K562 (cell line): ENCODE measurements at regions not wholly inside any gene's neighbourhood (a gene's known extent, or its start where the extent isn't known, plus 50 kb on each side); places are given as distances from the start of the nearest gene placed in this dataset.

Source experiments
- ATAC-seq: fragments of 200-7000 bp; cut with Tn5 transposase; 3 replicates; pipeline ENCODE4 v1.9.1; 2020; ENCODE audit warnings: moderate library complexity
- BruUV-seq: library from RNA; stranded (reverse); fragments of 400-500 nt; replicated peaks from 2 replicates; lab custom pipeline; 2021; lab: Mats Ljungman, UMichigan
- CTCF ChIA-PET: fragments of 300-600 bp; formaldehyde crosslinking; extraction: SDS; loops from one replicate; lab custom pipeline; 2021; ENCODE audit warnings: low intra/inter-chr PET ratio; lab: Yijun Ruan, JAX
- POLR2A ChIA-PET: fragments of 300-600, 350-650 bp; sonication (Branson Sonifier 250); formaldehyde crosslinking; extraction: SDS; loops from one replicate; lab custom pipeline; 2021; ENCODE audit warnings: antibody characterized with exemption, inconsistent platforms; lab: Yijun Ruan, JAX
- DNase-seq, 4 experiments: peaks; one replicate each; pipeline versions ENCODE4 v3.0.0 to v3.0.0-alpha.2; 2011 to 2018; ENCODE audit warnings: low spot score in 3 of 4, mixed read lengths in 3 of 4; ENCODE audit errors: extremely low read depth in 1 of 4
- FAIRE-seq: peaks from 2 replicates; lab custom pipeline; 2011; peaks lifted over from hg19 to GRCh38; lab: Jason Lieb, UNC
- H2AFZ ChIP-seq: 2 replicates; pipeline ENCODE4 v1.6.0; 2011; ENCODE audit warnings: low read depth, low read length, control low read depth, inconsistent platforms
- H3K27ac ChIP-seq: fragments of 200-600 bp; 3 replicates; pipeline ENCODE4 v1.8.0; 2011; ENCODE audit warnings: low read depth, mild to moderate bottlenecking, control low read depth, inconsistent platforms, low read length, moderate library complexity, mixed read lengths; ENCODE audit errors: extremely low read depth
- H3K27me3 ChIP-seq, 2 experiments: fragments of 300-600 bp in 1 of 2; 2 replicates in 1 of 2; 3 replicates in 1 of 2; pipeline versions ENCODE4 v1.6.0 to v1.8.0; 2011; ENCODE audit warnings: inconsistent platforms in 2 of 2, low read length in 2 of 2, mild to moderate bottlenecking in 1 of 2, mixed read lengths in 1 of 2, moderate library complexity in 1 of 2; ENCODE audit not compliant: control insufficient read depth in 2 of 2, insufficient read depth in 2 of 2
- H3K36me3 ChIP-seq: fragments of 300-600 bp; 3 replicates; pipeline ENCODE4 v1.8.0; 2011; ENCODE audit warnings: mild to moderate bottlenecking, low read length, inconsistent platforms; ENCODE audit not compliant: control insufficient read depth, insufficient read depth
- H3K4me1 ChIP-seq, 2 experiments: fragments of 200-600 bp in 1 of 2; replicated peaks in 1 of 2; 2 replicates in 1 of 2; 3 replicates in 1 of 2; pipeline versions ENCODE4 v1.5.1 to v1.8.0; 2011; ENCODE audit warnings: inconsistent platforms in 2 of 2, low read length in 2 of 2, mild to moderate bottlenecking in 1 of 2, mixed read lengths in 1 of 2, moderate library complexity in 1 of 2; ENCODE audit not compliant: control insufficient read depth in 2 of 2, insufficient read depth in 2 of 2
- H3K4me2 ChIP-seq: 2 replicates; pipeline ENCODE4 v1.6.1; 2011; ENCODE audit warnings: low read length, control low read depth, inconsistent platforms, mixed read lengths; ENCODE audit not compliant: insufficient read depth
- H3K4me3 ChIP-seq: fragments of 200-600 bp; sonication (generic), shearing (Covaris generic); 2 replicates; pipeline ENCODE4 v1.5.1; 2016; ENCODE audit warnings: control low read depth, inconsistent platforms
- H3K79me2 ChIP-seq: fragments of 200-600 bp; 3 replicates; pipeline ENCODE4 v1.8.0; 2011; ENCODE audit warnings: low read length, inconsistent platforms; ENCODE audit not compliant: control insufficient read depth, insufficient read depth
- H3K9ac ChIP-seq, 2 experiments: 2 replicates each; pipeline versions ENCODE4 v1.6.0 to v1.6.1; 2011; ENCODE audit warnings: low read depth in 2 of 2, low read length in 2 of 2, control low read depth in 1 of 2, inconsistent platforms in 1 of 2, mild to moderate bottlenecking in 1 of 2, mixed read lengths in 1 of 2; ENCODE audit not compliant: insufficient read depth in 1 of 2
- H3K9me1 ChIP-seq: one replicate; pipeline ENCODE4 v1.6.0; 2011; ENCODE audit warnings: inconsistent platforms, mild to moderate bottlenecking, low read length, moderate library complexity; ENCODE audit not compliant: control insufficient read depth, insufficient read depth
- H3K9me3 ChIP-seq: replicated peaks from 2 replicates; pipeline ENCODE4 v1.5.1; 2011; ENCODE audit warnings: low read depth, low read length, inconsistent platforms; ENCODE audit not compliant: control insufficient read depth, insufficient read depth
- H4K20me1 ChIP-seq: replicated peaks from 2 replicates; pipeline ENCODE4 v1.6.1; 2011; ENCODE audit warnings: low read length, inconsistent platforms, mixed read lengths; ENCODE audit not compliant: control insufficient read depth, insufficient read depth
- ARHGAP35 ChIP-seq: fragments of 450-650 bp; IDR thresholded peaks from 2 replicates; pipeline ENCODE4 v1.6.1; 2018; ENCODE audit not compliant: partially characterized antibody
- CBFA2T3 ChIP-seq: fragments of 450-650 bp; IDR thresholded peaks from 2 replicates; pipeline ENCODE4 v1.6.1; 2017
- FOXO4 ChIP-seq: fragments of 450-650 bp; formaldehyde crosslinking; IDR thresholded peaks from 2 replicates; pipeline ENCODE4 v1.4.0; 2020; ENCODE audit warnings: mild to moderate bottlenecking, moderate library complexity
- TAL1 ChIP-seq: fragments of 450-650 bp; IDR thresholded peaks from 2 replicates; pipeline ENCODE4 v1.6.1; 2016; ENCODE audit warnings: mild to moderate bottlenecking
- ZNF436 ChIP-seq: fragments of 250-450, 450-650 bp; sonication (Bioruptor Pico); formaldehyde crosslinking; IDR thresholded peaks from 2 replicates; pipeline ENCODE4 v1.7.0; 2020; ENCODE audit warnings: mild to moderate bottlenecking
- ZNF586 ChIP-seq: fragments of 450-650 bp; formaldehyde crosslinking; conservative IDR thresholded peaks from 2 replicates; pipeline ENCODE4 v1.4.0; 2020; ENCODE audit warnings: mild to moderate bottlenecking, moderate library complexity
- ZNF75A ChIP-seq: fragments of 450-650 bp; formaldehyde crosslinking; IDR thresholded peaks from 2 replicates; pipeline ENCODE4 v1.4.0; 2020; ENCODE audit warnings: mild to moderate bottlenecking
- ZSCAN32 ChIP-seq: fragments of 450-650 bp; formaldehyde crosslinking; IDR thresholded peaks from 2 replicates; pipeline ENCODE4 v1.4.0; 2020; ENCODE audit warnings: mild to moderate bottlenecking, moderate library complexity
- WGBS: fragments of 100-300 bp; shearing (Covaris generic); methylation state at CpG from one replicate; pipeline ENCODE4 v1.1.6; 2016; ENCODE audit warnings: low coverage, mixed read lengths; ENCODE audit not compliant: insufficient coverage; ENCODE audit errors: missing lambda C conversion rate; 5-methylcytosine and 5-hydroxymethylcytosine counted together
- in situ Hi-C: fragments of 300-500 bp; cut with MboI; formaldehyde crosslinking; loops from 4 replicates; pipeline ENCODE4 v1.15.0; 2018; ENCODE audit warnings: inconsistent platforms, mixed read lengths
- intact Hi-C: fragments of 100-400 bp; cut with micrococcal nuclease; formaldehyde crosslinking; loops from 2 replicates; pipeline ENCODE4 v1.14.2; 2022
- TF ChIP-seq, protein P1 (sequence below): sonication (generic); formaldehyde crosslinking; IDR thresholded peaks from 2 replicates; pipeline ENCODE4 v1.8.0; 2023; ENCODE audit warnings: mild to moderate bottlenecking, missing genetic modification reagents

GRCh38 chr6:156160007-156160794, 617.0 kb upstream of the ARID1B start:
- H4K20me1 ChIP-seq, result no peaks in the 10 kb centered on the region
- H3K27me3 ChIP-seq, result no peaks in the 10 kb centered on the region
- ATAC-seq (no peak), DNase-seq (no peak), FAIRE-seq (no peak)
- H2AFZ ChIP-seq, result no peak overlapping the region
- no peak overlapping the region for H3K27ac ChIP-seq
- H3K4me3 ChIP-seq, result no peak overlapping the region
- in situ Hi-C loops (no loop called here), intact Hi-C loops (no loop called here)
- no peaks in the 10 kb centered on the region for H3K36me3 ChIP-seq
- no peak for TF ChIP-seq ZNF586
- no peak for TF ChIP-seq ZSCAN32 (CRISPR knock-in tag)
- TF ChIP-seq FOXO4 (CRISPR knock-in tag), result no peak
- no peak for TF ChIP-seq ZNF75A (CRISPR knock-in tag)
- no peak for TF ChIP-seq CBFA2T3
- TF ChIP-seq, protein P1, sequence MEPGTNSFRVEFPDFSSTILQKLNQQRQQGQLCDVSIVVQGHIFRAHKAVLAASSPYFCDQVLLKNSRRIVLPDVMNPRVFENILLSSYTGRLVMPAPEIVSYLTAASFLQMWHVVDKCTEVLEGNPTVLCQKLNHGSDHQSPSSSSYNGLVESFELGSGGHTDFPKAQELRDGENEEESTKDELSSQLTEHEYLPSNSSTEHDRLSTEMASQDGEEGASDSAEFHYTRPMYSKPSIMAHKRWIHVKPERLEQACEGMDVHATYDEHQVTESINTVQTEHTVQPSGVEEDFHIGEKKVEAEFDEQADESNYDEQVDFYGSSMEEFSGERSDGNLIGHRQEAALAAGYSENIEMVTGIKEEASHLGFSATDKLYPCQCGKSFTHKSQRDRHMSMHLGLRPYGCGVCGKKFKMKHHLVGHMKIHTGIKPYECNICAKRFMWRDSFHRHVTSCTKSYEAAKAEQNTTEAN (CRISPR knock-in tag), result no peak
- no peak for TF ChIP-seq ARHGAP35
- no peak for TF ChIP-seq ZNF436
- no peak for TF ChIP-seq TAL1
- H3K9me1 ChIP-seq, result no peaks in the 10 kb centered on the region
- no peak overlapping the region for H3K9ac ChIP-seq
- CTCF ChIA-PET, result no interaction called here
- H3K9me3 ChIP-seq, result no peaks in the 10 kb centered on the region
- WGBS, result 1% methylated on average over 3 of the region's 3 CpGs
- no peak overlapping the region for H3K4me2 ChIP-seq
- H3K79me2 ChIP-seq, result no peaks in the 10 kb centered on the region
- no TSS peak for BruUV-seq
- POLR2A ChIA-PET, result no interaction called here
- H3K4me1 ChIP-seq, result no peaks in the 10 kb centered on the region
